Upper lobe of left lung (tissue), 4 donors: ENCODE measurements at regions not wholly inside any gene's neighbourhood (a gene's known extent, or its start where the extent isn't known, plus 50 kb on each side); places are given as distances from the start of the nearest gene placed in this dataset.

Source experiments
- CTCF ChIP-seq, 6 experiments: fragments of 450-650 bp in 4 of 6; fragments of 200-600 bp in 2 of 6; sonication (generic) in 2 of 6; IDR thresholded peaks; one replicate each; pipeline ENCODE4 v1.5.1; 2016 to 2019; ENCODE audit warnings: antibody characterized with exemption in 6 of 6
- EP300 ChIP-seq, 4 donors: sonication (generic); formaldehyde crosslinking; IDR thresholded peaks; one replicate each; pipeline ENCODE4 v1.5.1; 2017; ENCODE audit warnings: antibody characterized with exemption in 4 of 4, control low read depth in 2 of 4
- POLR2A ChIP-seq, 4 donors: fragments of 450-650 bp; IDR thresholded peaks; one replicate each; pipeline ENCODE4 v1.5.1; 2016 to 2017; ENCODE audit warnings: antibody characterized with exemption in 4 of 4, mild to moderate bottlenecking in 2 of 4
- POLR2AphosphoS5 ChIP-seq, 2 donors: sonication (generic); formaldehyde crosslinking; IDR thresholded peaks; one replicate each; pipeline ENCODE4 v1.5.1; 2017; ENCODE audit warnings: antibody characterized with exemption in 2 of 2

DNA sequence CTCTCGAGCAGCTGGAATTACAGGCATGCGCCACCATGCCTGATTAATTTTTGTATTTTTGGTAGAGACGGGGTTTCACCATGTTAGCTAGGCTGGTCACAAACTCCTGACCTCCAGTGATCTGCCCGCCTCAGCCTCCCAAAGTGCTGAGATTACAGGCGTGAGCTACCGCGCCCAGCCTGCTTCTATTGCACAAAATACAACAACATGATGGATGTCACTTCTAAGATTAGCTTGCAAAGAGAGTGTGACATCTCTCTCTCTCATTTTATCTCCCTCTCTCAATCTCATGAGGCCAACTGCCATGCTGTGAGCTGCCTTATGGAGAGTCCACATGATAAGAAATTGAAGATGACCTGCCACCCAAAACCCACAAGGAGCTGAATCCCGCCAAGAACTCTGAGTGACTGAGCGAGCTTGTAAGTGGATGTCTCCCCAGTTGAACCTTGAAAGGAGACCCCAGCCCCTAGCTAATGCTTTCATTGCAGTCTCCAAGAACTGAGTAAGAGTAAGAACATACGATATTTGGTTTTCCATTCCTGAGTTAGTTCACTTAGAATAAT, 458.5 kb downstream of the RBFOX1 start:
- no peak for TF ChIP-seq POLR2AphosphoS5 (IDR thresholded peaks at IDR 0.05)
- no peak for TF ChIP-seq POLR2A (IDR thresholded peaks at IDR 0.05)
- TF ChIP-seq CTCF (IDR thresholded peaks at IDR 0.05), result no peak
- no peak for TF ChIP-seq EP300 (IDR thresholded peaks at IDR 0.05)
